Fibroblast of villous mesenchyme (primary cell): ENCODE measurements at regions not wholly inside any gene's neighbourhood (a gene's known extent, or its start where the extent isn't known, plus 50 kb on each side); places are given as distances from the start of the nearest gene placed in this dataset.
"Not testable (repeated sequence)": the region's sequence is repeated elsewhere in the genome, so short reads cannot be mapped to it uniquely, and the experiment has no call there.

ENCODE experiments used
- DNase-seq: peaks from one replicate; pipeline ENCODE4 v3.0.0-alpha.2; 2010; ENCODE audit warnings: low read depth
- H3K4me3 ChIP-seq: 2 replicates; pipeline ENCODE4 v1.5.1; 2011; ENCODE audit warnings: low read depth, mild to moderate bottlenecking, low read length
- CTCF ChIP-seq: IDR thresholded peaks from 2 replicates; pipeline ENCODE4 v1.5.1; 2012; ENCODE audit warnings: low read depth, mild to moderate bottlenecking, low read length; ENCODE audit not compliant: insufficient read depth

GRCh38 chr4:132770776-132771175, 378.3 kb upstream of the PCDH10 start:
- TF ChIP-seq CTCF = no peak
- H3K4me3 ChIP-seq = no peak overlapping the region

DNA sequence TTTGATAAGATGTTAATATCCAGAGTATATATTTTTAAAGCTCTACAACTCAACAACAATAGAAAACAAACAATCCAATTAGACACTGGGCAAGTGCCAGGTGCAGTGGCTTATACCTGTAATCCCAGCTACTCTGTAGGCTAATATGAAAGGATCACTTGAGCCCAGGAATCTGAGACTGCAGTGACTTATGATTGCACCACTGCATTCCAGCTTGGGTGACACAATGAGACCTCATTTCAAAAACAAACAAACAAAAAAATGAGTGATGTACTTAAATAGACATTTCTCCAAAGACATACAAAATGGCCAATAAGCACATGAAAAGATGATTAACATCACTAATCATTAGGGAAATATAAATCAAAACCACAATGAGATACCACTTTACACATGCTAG, 356.8 kb upstream of the PCDH10 start:
- no peak for TF ChIP-seq CTCF
- H3K4me3 ChIP-seq = no peak overlapping the region
- DNase-seq = no peak

More at GRCh38 chr4:132770776-132771175, 378.3 kb upstream of the PCDH10 start:
- no peak for DNase-seq

GRCh38 chr4:132797856-132798255, 351.2 kb upstream of the PCDH10 start:
- no peak for TF ChIP-seq CTCF
- no peak overlapping the region for H3K4me3 ChIP-seq
- DNase-seq = no peak

GRCh38 chr4:132809298-132810032, 339.6 kb upstream of the PCDH10 start:
- H3K4me3 ChIP-seq = no peak overlapping the region
- DNase-seq = no peak
- TF ChIP-seq CTCF = no peak

GRCh38 chr4:132813061-132813460, 336.0 kb upstream of the PCDH10 start:
- H3K4me3 ChIP-seq, DNase-seq: not testable (repeated sequence)

- no peak for DNase-seq
- no peak for TF ChIP-seq CTCF
- H3K4me3 ChIP-seq = no peak overlapping the region
These were observed 331.0 kb upstream of the PCDH10 start for GRCh38 chr4:132818091-132818490.

GRCh38 chr4:132823419-132823818, 325.7 kb upstream of the PCDH10 start:
- DNase-seq = no peak
- TF ChIP-seq CTCF = no peak
- H3K4me3 ChIP-seq = no peak overlapping the region
